GM12892 (cell line): ENCODE measurements at regions not wholly inside any gene's neighbourhood (a gene's known extent, or its start where the extent isn't known, plus 50 kb on each side); places are given as distances from the start of the nearest gene placed in this dataset.

Experiments
- POLR2A ChIP-seq: IDR thresholded peaks from 2 replicates; pipeline ENCODE4 v1.6.1; 2011; ENCODE audit warnings: low read depth, low read length, control low read depth
- POLR2AphosphoS5 ChIP-seq: IDR thresholded peaks from 2 replicates; pipeline ENCODE4 v1.6.1; 2011; ENCODE audit warnings: low read depth, low read length, control low read depth
- TAF1 ChIP-seq: IDR thresholded peaks from 2 replicates; pipeline ENCODE4 v1.6.1; 2011; ENCODE audit warnings: low read depth, mild to moderate bottlenecking, control low read depth, low read length, borderline replicate concordance

DNA sequence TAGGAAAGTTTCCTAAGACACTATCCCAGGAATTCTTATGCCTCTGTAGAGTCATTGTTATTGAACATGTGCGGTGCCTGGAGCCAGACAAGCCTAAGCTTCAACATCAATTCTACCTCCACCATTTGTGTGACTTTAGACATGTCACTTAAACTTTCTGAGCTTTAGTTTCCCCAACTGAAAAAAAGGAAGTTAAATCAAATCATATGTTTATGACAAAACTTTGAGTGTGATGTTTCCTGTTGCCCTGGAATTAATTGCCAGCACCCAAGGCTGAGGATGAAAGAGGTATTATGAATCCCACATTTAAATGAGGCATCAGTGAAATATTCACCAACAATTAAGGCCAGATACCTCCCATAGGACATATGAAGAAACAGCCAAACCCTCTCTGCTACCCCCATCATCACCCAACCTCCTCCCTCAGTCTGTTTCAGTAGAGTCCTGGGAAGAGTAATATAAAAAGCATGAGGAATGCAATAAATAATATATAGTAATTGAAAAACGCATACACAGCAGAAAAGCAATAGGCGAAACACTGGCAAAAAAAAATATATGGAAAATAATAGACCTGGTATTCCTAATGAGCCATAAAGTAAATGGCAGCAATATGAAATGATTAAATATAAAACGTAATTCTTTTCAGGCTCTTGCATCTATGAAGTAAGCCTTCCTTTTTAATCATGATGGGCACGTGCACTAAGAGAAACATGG, 182.0 kb upstream of the DCN start:
- TF ChIP-seq POLR2A (no peak), POLR2AphosphoS5 (no peak), TAF1 (no peak)
